Immature natural killer cell (primary cell): ENCODE measurements at regions not wholly inside any gene's neighbourhood (a gene's known extent, or its start where the extent isn't known, plus 50 kb on each side); places are given as distances from the start of the nearest gene placed in this dataset.

Source experiments
- DNase-seq, 3 donors: peaks; one replicate each; pipeline ENCODE4 v3.0.0; 2022; ENCODE audit warnings: mixed read lengths in 1 of 3
- H3K27ac Mint-ChIP-seq, 6 donors: one replicate each; pipeline ENCODE4 v1.8.0; 2020; ENCODE audit warnings: mixed read lengths in 6 of 6, mild to moderate bottlenecking in 5 of 6, inconsistent platforms in 4 of 6, moderate library complexity in 3 of 6
- H3K27me3 Mint-ChIP-seq, 3 donors: one replicate each; pipeline ENCODE4 v1.8.0; 2020 to 2021; ENCODE audit warnings: low read depth in 3 of 3, mild to moderate bottlenecking in 3 of 3, mixed read lengths in 3 of 3, moderate library complexity in 3 of 3, inconsistent platforms in 1 of 3
- H3K36me3 Mint-ChIP-seq, 3 donors: one replicate each; pipeline ENCODE4 v1.8.0; 2020; ENCODE audit warnings: mixed read lengths in 3 of 3, inconsistent platforms in 2 of 3, mild to moderate bottlenecking in 2 of 3
- H3K4me1 Mint-ChIP-seq, 2 donors: one replicate each; pipeline ENCODE4 v1.8.0; 2020; ENCODE audit warnings: inconsistent platforms in 2 of 2, mild to moderate bottlenecking in 2 of 2, mixed read lengths in 2 of 2, moderate library complexity in 1 of 2
- H3K4me3 Mint-ChIP-seq, 5 donors: one replicate each; pipeline ENCODE4 v1.8.0; 2020; ENCODE audit warnings: mild to moderate bottlenecking in 5 of 5, mixed read lengths in 5 of 5, inconsistent platforms in 3 of 5, moderate library complexity in 3 of 5
- H3K9me3 Mint-ChIP-seq, 6 donors: one replicate each; pipeline ENCODE4 v1.8.0; 2020; ENCODE audit warnings: mild to moderate bottlenecking in 6 of 6, mixed read lengths in 6 of 6, inconsistent platforms in 4 of 6, moderate library complexity in 3 of 6

GRCh38 chr17:70786081-70786480 lies 616.7 kb downstream of the KCNJ2 start:
- H3K4me3 Mint-ChIP-seq: no peak overlapping the region
- no peak overlapping the region for H3K27ac Mint-ChIP-seq
- H3K27me3 Mint-ChIP-seq: no peaks in the 10 kb centered on the region
- no peak for DNase-seq
- no peaks in the 10 kb centered on the region for H3K4me1 Mint-ChIP-seq
- H3K36me3 Mint-ChIP-seq: no peaks in the 10 kb centered on the region
- H3K9me3 Mint-ChIP-seq: peaks cover 2 to 9% (median 7%) of the 10 kb centered on the region in 6 donors

- Mint-ChIP-seq H3K4me1 (no peaks in the 10 kb centered on the region), H3K9me3 (peaks cover 2 to 15% (median 9%) of the 10 kb centered on the region in 6 donors), H3K27me3 (peaks cover 0 to 2% (median 0%) of the 10 kb centered on the region in 3 donors), H3K27ac (no peak overlapping the region), H3K36me3 (no peaks in the 10 kb centered on the region), H3K4me3 (no peak overlapping the region)
- no peak for DNase-seq
Measured at GRCh38 chr17:70787721-70788300, 618.5 kb downstream of the KCNJ2 start.

DNA sequence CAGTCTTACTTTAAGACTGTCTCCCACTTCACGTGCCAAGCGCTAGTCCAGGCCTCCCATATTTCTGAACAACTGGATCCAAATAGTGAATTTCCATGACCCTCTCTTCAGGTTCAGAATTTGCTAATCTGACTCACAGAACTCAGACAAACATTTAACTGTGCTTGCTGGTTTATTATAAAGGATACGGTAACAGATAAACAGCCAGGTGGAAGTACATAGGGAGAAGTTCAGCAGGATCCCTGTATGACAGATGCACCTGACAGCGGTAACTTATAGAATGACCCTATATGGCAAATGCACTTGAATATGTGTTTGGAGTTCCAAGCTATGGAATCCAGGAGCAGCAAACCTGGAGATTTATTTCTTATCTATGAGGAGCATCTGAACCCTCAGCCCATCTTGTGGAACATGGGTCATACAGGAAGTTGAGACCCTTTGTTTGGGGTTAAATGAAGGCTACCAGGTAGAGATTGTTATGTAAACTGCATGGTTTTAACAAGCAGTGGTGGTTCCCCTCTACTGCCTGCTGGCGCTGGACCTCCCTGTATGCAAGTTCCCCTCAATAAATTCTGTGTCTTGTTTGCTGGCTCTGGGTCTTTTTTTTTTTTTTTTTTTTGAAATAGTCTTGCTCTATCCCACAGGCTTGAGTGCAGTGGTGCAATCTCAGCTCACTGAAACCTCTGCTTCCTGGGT lies 622.6 kb downstream of the KCNJ2 start:
- Mint-ChIP-seq H3K27ac (no peak overlapping the region), H3K4me1 (no peaks in the 10 kb centered on the region), H3K36me3 (peaks cover 0 to 4% (median 0%) of the 10 kb centered on the region in 3 donors), H3K4me3 (no peak overlapping the region), H3K9me3 (peaks cover 1 to 15% (median 13%) of the 10 kb centered on the region in 6 donors), H3K27me3 (peaks cover 0 to 2% (median 2%) of the 10 kb centered on the region in 3 donors)
- no peak for DNase-seq

DNA sequence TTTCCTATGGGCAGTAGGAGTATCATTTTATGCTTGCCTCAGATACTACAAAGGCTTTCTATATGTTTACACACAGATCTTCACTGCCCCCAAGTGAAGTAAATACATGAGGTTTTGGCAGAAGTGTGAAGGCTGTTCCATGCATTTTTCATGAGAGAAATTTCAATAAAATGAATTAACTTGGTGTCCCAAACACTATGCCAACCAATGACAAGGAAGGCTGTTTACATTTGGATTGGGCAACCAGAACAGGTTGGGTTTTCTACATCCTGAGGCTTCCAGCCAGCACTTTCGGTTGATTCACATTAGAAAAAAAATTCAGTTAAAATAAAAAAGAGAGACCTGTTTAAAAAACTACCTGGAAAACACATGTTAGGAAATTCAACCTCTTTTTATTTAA lies 625.4 kb downstream of the KCNJ2 start:
- Mint-ChIP-seq H3K27me3 (peaks cover 0 to 2% (median 2%) of the 10 kb centered on the region in 3 donors), H3K27ac (no peak overlapping the region), H3K4me3 (no peak overlapping the region), H3K36me3 (peaks cover 0 to 4% (median 0%) of the 10 kb centered on the region in 3 donors), H3K4me1 (no peaks in the 10 kb centered on the region), H3K9me3 (peaks cover 0 to 23% (median 8%) of the 10 kb centered on the region in 6 donors)
- DNase-seq: no peak

GRCh38 chr17:70795620-70796019 lies 626.3 kb downstream of the KCNJ2 start:
- Mint-ChIP-seq H3K9me3 (peaks cover 0 to 21% (median 8%) of the 10 kb centered on the region in 6 donors), H3K4me3 (no peak overlapping the region), H3K36me3 (peaks cover 0 to 4% (median 0%) of the 10 kb centered on the region in 3 donors), H3K4me1 (no peaks in the 10 kb centered on the region), H3K27ac (no peak overlapping the region), H3K27me3 (peaks cover 0 to 2% (median 2%) of the 10 kb centered on the region in 3 donors)
- DNase-seq: no peak

DNA sequence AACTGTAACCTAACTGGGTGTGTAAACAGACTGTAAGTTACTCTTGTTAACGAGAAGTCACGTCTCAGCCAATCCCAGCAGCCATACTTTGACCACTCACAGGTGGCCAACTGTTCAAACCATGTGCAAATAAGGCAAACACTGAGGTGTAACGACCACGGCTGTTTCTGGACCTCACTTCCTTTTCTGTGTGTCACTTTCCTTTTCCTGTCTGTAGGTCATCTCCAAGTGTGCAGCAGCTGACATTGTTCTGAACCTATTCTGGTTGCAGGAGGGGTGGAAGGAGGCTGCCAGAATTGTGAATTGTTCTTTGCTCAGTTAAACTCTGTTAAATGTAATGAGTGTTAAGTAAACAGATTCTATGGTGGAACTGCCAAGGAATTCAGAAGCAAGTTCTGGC lies 627.4 kb downstream of the KCNJ2 start:
- H3K9me3 Mint-ChIP-seq: peaks cover 0 to 25% (median 7%) of the 10 kb centered on the region in 6 donors
- H3K27me3 Mint-ChIP-seq: peaks cover 0 to 2% (median 0%) of the 10 kb centered on the region in 3 donors
- H3K36me3 Mint-ChIP-seq: peaks cover 0 to 4% (median 0%) of the 10 kb centered on the region in 3 donors
- no peaks in the 10 kb centered on the region for H3K4me1 Mint-ChIP-seq
- H3K4me3 Mint-ChIP-seq: no peak overlapping the region
- H3K27ac Mint-ChIP-seq: no peak overlapping the region
- no peak for DNase-seq

DNA sequence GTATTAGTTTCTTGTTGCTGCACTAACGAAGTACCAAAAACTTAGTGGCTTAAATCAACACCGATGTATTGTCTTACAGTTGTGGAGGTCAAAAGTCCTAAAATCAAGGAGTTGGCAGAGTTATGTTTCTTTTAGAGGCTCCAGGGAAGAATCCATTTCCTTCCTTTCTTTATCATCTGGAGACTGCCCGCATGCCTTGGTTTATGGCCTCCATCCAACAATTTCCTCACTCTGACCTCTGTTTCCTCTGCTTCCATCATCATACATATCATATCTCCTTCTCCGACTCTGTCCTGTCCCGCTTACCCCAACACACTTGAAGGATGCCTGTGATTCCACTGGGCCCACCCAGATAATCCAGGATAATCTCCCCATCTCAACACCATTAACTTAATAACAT lies 627.8 kb downstream of the KCNJ2 start:
- H3K36me3 Mint-ChIP-seq: peaks cover 0 to 4% (median 0%) of the 10 kb centered on the region in 3 donors
- H3K27me3 Mint-ChIP-seq: peaks cover 0 to 2% (median 0%) of the 10 kb centered on the region in 3 donors
- H3K9me3 Mint-ChIP-seq: peaks cover 0 to 25% (median 7%) of the 10 kb centered on the region in 6 donors
- DNase-seq: no peak
- H3K4me1 Mint-ChIP-seq: no peaks in the 10 kb centered on the region
- no peak overlapping the region for H3K4me3 Mint-ChIP-seq
- H3K27ac Mint-ChIP-seq: no peak overlapping the region

GRCh38 chr17:70804161-70804560 lies 634.8 kb downstream of the KCNJ2 start:
- H3K4me1 Mint-ChIP-seq: no peaks in the 10 kb centered on the region
- H3K36me3 Mint-ChIP-seq: no peaks in the 10 kb centered on the region
- no peaks in the 10 kb centered on the region for H3K27me3 Mint-ChIP-seq
- no peak overlapping the region for H3K4me3 Mint-ChIP-seq
- H3K9me3 Mint-ChIP-seq: peaks cover 0 to 26% (median 9%) of the 10 kb centered on the region in 6 donors
- H3K27ac Mint-ChIP-seq: no peak overlapping the region
- no peak for DNase-seq

GRCh38 chr17:70808596-70808995 lies 639.3 kb downstream of the KCNJ2 start:
- H3K27ac Mint-ChIP-seq: no peak overlapping the region
- no peaks in the 10 kb centered on the region for H3K36me3 Mint-ChIP-seq
- no peak for DNase-seq
- H3K9me3 Mint-ChIP-seq: peaks cover 0 to 31% (median 15%) of the 10 kb centered on the region in 6 donors
- H3K4me1 Mint-ChIP-seq: no peaks in the 10 kb centered on the region
- H3K4me3 Mint-ChIP-seq: no peak overlapping the region
- peaks cover 0 to 2% (median 0%) of the 10 kb centered on the region in 3 donors for H3K27me3 Mint-ChIP-seq

DNA sequence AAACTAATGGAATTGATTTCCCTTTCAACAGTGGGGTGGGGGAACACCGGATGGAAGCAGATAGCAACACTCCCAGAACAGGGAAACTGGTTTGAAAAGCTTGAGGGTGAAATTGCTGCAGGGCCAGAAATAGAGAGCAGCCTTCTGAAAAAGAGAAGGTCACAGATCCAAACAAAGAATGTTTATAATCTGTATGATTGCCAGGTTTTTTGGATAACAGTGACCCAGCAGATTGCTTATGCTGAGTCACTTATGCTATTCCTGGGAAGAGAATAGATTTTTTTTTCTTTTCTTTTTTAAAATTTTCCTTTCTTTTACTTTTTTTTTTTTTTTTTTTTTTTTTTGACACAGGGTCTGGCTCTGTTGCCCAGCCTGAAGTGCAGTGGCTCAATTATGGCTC lies 641.3 kb downstream of the KCNJ2 start:
- DNase-seq: no peak
- Mint-ChIP-seq H3K27me3 (peaks cover 0 to 2% (median 0%) of the 10 kb centered on the region in 3 donors), H3K9me3 (peaks cover 0 to 30% (median 8%) of the 10 kb centered on the region in 6 donors), H3K4me1 (no peaks in the 10 kb centered on the region), H3K27ac (no peak overlapping the region), H3K36me3 (no peaks in the 10 kb centered on the region), H3K4me3 (no peak overlapping the region)

DNA sequence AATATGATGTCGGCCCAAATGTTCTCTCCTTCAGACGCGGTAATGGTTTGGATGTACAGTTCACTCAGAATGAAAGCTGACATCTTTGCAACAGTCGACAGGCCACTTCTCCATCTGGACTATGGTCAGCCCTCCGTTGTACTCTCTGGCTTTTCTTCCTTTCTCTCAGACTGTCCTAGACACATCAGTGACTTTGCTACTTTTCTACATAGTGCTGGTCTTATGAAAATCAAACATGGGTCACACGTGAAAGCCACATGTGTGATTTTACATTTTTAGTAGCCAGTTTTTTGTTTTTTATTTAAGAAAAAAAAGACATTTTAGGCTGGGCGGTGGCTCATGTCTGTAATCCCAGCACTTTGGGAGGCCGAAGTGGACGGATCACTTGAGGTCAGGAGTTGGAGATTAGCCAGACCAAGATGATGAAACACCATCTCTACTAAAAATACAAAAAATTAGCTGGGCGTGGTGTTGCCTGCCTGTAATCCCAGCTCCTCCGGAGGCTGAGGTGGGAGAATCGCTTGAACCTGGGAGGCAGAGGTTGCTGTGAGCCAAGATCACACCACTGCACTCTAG lies 644.1 kb downstream of the KCNJ2 start:
- DNase-seq: no peak
- Mint-ChIP-seq H3K4me3 (no peak overlapping the region), H3K36me3 (no peaks in the 10 kb centered on the region), H3K27me3 (peaks cover 0 to 2% (median 0%) of the 10 kb centered on the region in 3 donors), H3K4me1 (no peaks in the 10 kb centered on the region), H3K9me3 (peaks cover 0 to 25% (median 7%) of the 10 kb centered on the region in 6 donors), H3K27ac (no peak overlapping the region)

DNA sequence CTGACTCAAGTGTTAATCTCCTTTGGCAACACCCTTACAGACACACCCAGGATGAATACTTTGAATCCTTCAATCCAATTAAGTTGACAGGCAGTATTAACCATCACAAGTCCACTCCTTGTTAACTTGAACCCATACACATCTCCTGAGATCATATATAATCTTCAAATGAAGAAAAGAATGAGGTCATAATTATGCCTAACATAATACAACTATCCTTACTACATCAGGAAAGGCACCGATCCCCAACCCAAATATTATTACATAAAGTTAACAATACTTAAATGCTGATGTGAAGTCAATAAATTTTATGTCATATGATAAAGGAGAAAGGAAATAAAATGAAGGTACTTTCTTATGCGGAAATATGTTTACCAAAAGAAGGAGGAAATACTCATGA lies 649.9 kb downstream of the KCNJ2 start:
- no peak for DNase-seq
- Mint-ChIP-seq H3K27ac (no peak overlapping the region), H3K36me3 (no peaks in the 10 kb centered on the region), H3K27me3 (no peaks in the 10 kb centered on the region), H3K4me3 (no peak overlapping the region), H3K9me3 (peaks cover 0 to 36% (median 7%) of the 10 kb centered on the region in 6 donors), H3K4me1 (no peaks in the 10 kb centered on the region)

- DNase-seq: no peak
- Mint-ChIP-seq H3K4me3 (no peak overlapping the region), H3K36me3 (no peaks in the 10 kb centered on the region), H3K4me1 (no peaks in the 10 kb centered on the region), H3K27me3 (no peaks in the 10 kb centered on the region), H3K27ac (no peak overlapping the region), H3K9me3 (peaks cover 0 to 31% (median 7%) of the 10 kb centered on the region in 6 donors)
Measured at GRCh38 chr17:70820276-70820675, 650.9 kb downstream of the KCNJ2 start.
